Astrocyte (in vitro differentiated cells and primary cell): ENCODE measurements at regions not wholly inside any gene's neighbourhood (a gene's known extent, or its start where the extent isn't known, plus 50 kb on each side); places are given as distances from the start of the nearest gene placed in this dataset.
A peak's percentile ranks its signal among the peaks of the same experiment; 100 is the strongest.
"Not testable (repeated sequence)": the region's sequence is repeated elsewhere in the genome, so short reads cannot be mapped to it uniquely, and the experiment has no call there.

Experiments used
- DNase-seq: peaks from one replicate; pipeline ENCODE4 v3.0.0-alpha.2; 2010; ENCODE audit warnings: low read depth
- FAIRE-seq: peaks from 2 replicates; lab custom pipeline; 2011; peaks lifted over from hg19 to GRCh38; lab: Jason Lieb, UNC
- H2AFZ ChIP-seq: 2 replicates; pipeline ENCODE4 v1.6.0; 2012; ENCODE audit warnings: low read depth, low read length, inconsistent platforms
- H3K27ac ChIP-seq: 2 replicates; pipeline ENCODE4 v1.5.1; 2011; ENCODE audit warnings: low read depth, low read length, inconsistent platforms
- H3K27me3 ChIP-seq: 2 replicates; pipeline ENCODE4 v1.6.0; 2011; ENCODE audit warnings: low read length, inconsistent platforms; ENCODE audit not compliant: insufficient read depth
- H3K36me3 ChIP-seq: 2 replicates; pipeline ENCODE4 v1.5.1; 2011; ENCODE audit warnings: low read length, inconsistent platforms; ENCODE audit not compliant: insufficient read depth
- H3K4me1 ChIP-seq: 2 replicates; pipeline ENCODE4 v1.5.1; 2011; ENCODE audit warnings: low read length, inconsistent platforms; ENCODE audit not compliant: insufficient read depth
- H3K4me2 ChIP-seq: 2 replicates; pipeline ENCODE4 v1.6.0; 2012; ENCODE audit warnings: low read length, inconsistent platforms
- H3K4me3 ChIP-seq: 2 replicates; pipeline ENCODE4 v1.5.1; 2011; ENCODE audit warnings: low read depth, mild to moderate bottlenecking, low read length, inconsistent platforms; ENCODE audit not compliant: insufficient read depth
- H3K79me2 ChIP-seq: 2 replicates; pipeline ENCODE4 v1.6.0; 2012; ENCODE audit warnings: mild to moderate bottlenecking, low read length, inconsistent platforms; ENCODE audit not compliant: insufficient read depth
- H3K9ac ChIP-seq: 2 replicates; pipeline ENCODE4 v1.6.0; 2012; ENCODE audit warnings: mild to moderate bottlenecking, low read length, inconsistent platforms
- H3K9me3 ChIP-seq: 2 replicates; pipeline ENCODE4 v1.5.1; 2012; ENCODE audit warnings: low read depth, mild to moderate bottlenecking, low read length, inconsistent platforms; ENCODE audit not compliant: insufficient read depth
- H4K20me1 ChIP-seq: 2 replicates; pipeline ENCODE4 v1.6.0; 2012; ENCODE audit warnings: low read length, inconsistent platforms; ENCODE audit not compliant: insufficient read depth
- H3K27ac Mint-ChIP-seq: one replicate; pipeline ENCODE4 v1.8.0; 2021; ENCODE audit warnings: mild to moderate bottlenecking, mixed read lengths; ENCODE audit not compliant: unreplicated experiment
- H3K27me3 Mint-ChIP-seq: one replicate; pipeline ENCODE4 v1.8.0; 2021; ENCODE audit warnings: low read depth, mixed read lengths; ENCODE audit not compliant: unreplicated experiment
- H3K36me3 Mint-ChIP-seq: one replicate; pipeline ENCODE4 v1.8.0; 2021; ENCODE audit warnings: low read depth, mixed read lengths; ENCODE audit not compliant: unreplicated experiment
- H3K4me1 Mint-ChIP-seq: one replicate; pipeline ENCODE4 v1.8.0; 2021; ENCODE audit warnings: low read depth, mixed read lengths; ENCODE audit not compliant: unreplicated experiment
- H3K4me3 Mint-ChIP-seq: one replicate; pipeline ENCODE4 v1.8.0; 2021; ENCODE audit warnings: mild to moderate bottlenecking, moderate library complexity, mixed read lengths; ENCODE audit not compliant: unreplicated experiment
- H3K9me3 Mint-ChIP-seq: one replicate; pipeline ENCODE4 v1.8.0; 2021; ENCODE audit warnings: mild to moderate bottlenecking, mixed read lengths; ENCODE audit not compliant: unreplicated experiment

DNA sequence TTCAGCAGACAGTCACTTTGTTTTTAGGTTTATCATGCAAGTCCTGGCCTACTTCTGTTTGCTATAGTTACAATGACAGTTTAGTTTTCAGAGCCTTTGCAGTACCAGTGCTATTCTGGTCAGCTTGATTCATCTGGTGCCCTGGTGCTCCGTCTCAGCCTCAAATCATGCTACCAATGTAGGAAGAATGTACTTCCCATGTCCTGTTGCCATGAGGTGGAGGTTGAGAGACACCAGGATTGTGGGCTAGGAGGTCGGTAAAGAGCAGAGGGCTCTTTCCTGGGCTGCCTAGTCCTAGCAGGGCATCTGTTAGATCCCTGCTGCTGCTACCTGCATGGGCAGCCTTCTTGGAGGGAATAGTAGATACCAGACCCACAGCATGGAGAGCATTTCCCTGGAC lies 91.4 kb upstream of the DPY19L1 start:
- not testable (repeated sequence) for FAIRE-seq, H3K27ac Mint-ChIP-seq, H3K79me2 ChIP-seq

GRCh38 chr7:35118526-35118925 lies 81.2 kb upstream of the DPY19L1 start:
- not testable (repeated sequence) for H3K36me3 ChIP-seq, H3K27me3 ChIP-seq, H3K79me2 ChIP-seq, H3K27me3 Mint-ChIP-seq, H3K27ac Mint-ChIP-seq, H3K36me3 Mint-ChIP-seq, H4K20me1 ChIP-seq, H3K4me3 ChIP-seq, FAIRE-seq, H3K9ac ChIP-seq, H3K9me3 Mint-ChIP-seq, H2AFZ ChIP-seq, H3K4me1 Mint-ChIP-seq, H3K27ac ChIP-seq, H3K4me2 ChIP-seq, H3K4me1 ChIP-seq, H3K9me3 ChIP-seq, H3K4me3 Mint-ChIP-seq
- DNase-seq: peak; percentile 2

More for the DNA sequence above, 91.4 kb upstream of the DPY19L1 start:
- not testable (repeated sequence) for H3K4me3 ChIP-seq, H3K36me3 ChIP-seq, H3K27me3 Mint-ChIP-seq, H3K4me3 Mint-ChIP-seq, H3K4me1 ChIP-seq, H3K27ac ChIP-seq, H4K20me1 ChIP-seq, DNase-seq, H2AFZ ChIP-seq, H3K9me3 ChIP-seq, H3K4me2 ChIP-seq, H3K36me3 Mint-ChIP-seq, H3K27me3 ChIP-seq, H3K4me1 Mint-ChIP-seq, H3K9me3 Mint-ChIP-seq, H3K9ac ChIP-seq

DNA sequence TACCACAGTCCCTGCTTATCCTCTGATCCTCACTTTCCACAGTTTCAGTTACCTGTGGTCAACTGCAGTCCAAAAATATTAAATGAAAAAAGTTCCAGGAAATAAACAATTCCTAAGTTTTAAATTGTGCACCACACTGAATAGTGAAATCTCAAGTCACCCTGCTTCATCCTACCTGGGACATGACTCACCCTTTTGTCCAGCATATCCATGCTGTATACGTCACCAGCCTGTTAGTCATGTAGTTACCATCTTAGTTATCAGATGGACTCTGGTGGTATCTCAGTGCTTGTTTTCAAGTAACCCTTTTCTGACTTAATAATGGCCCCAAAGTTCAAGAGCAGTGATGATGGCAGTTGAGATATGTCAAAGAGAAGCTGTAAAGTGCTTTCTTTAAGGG lies 69.4 kb upstream of the DPY19L1 start:
- peak; percentile 63 for DNase-seq
- not testable (repeated sequence) for H3K36me3 ChIP-seq, H3K4me1 Mint-ChIP-seq, H3K4me2 ChIP-seq, H2AFZ ChIP-seq, H3K36me3 Mint-ChIP-seq, H3K27me3 Mint-ChIP-seq, H4K20me1 ChIP-seq, H3K27ac ChIP-seq, H3K9ac ChIP-seq, H3K9me3 ChIP-seq, FAIRE-seq, H3K27me3 ChIP-seq, H3K4me3 ChIP-seq, H3K4me1 ChIP-seq, H3K9me3 Mint-ChIP-seq, H3K4me3 Mint-ChIP-seq, H3K79me2 ChIP-seq
- H3K27ac Mint-ChIP-seq: peak overlapping the region; percentile 62

- H3K4me2 ChIP-seq, FAIRE-seq, H3K27ac ChIP-seq: not testable (repeated sequence)
These were observed 68.2 kb upstream of the DPY19L1 start for GRCh38 chr7:35105511-35105910.

GRCh38 chr7:35102845-35103244 lies 65.6 kb upstream of the DPY19L1 start:
- H3K36me3 Mint-ChIP-seq, H3K27me3 ChIP-seq, H3K9me3 Mint-ChIP-seq, H3K4me1 ChIP-seq, FAIRE-seq, H3K9ac ChIP-seq, H2AFZ ChIP-seq, H3K4me3 Mint-ChIP-seq, H3K36me3 ChIP-seq, H4K20me1 ChIP-seq, H3K27me3 Mint-ChIP-seq, H3K79me2 ChIP-seq, H3K4me3 ChIP-seq, H3K4me1 Mint-ChIP-seq, DNase-seq, H3K9me3 ChIP-seq, H3K4me2 ChIP-seq, H3K27ac Mint-ChIP-seq, H3K27ac ChIP-seq: not testable (repeated sequence)

More at GRCh38 chr7:35105511-35105910, 68.2 kb upstream of the DPY19L1 start:
- not testable (repeated sequence) for H3K9me3 Mint-ChIP-seq, H2AFZ ChIP-seq, H3K27ac Mint-ChIP-seq, H3K9ac ChIP-seq, H3K4me3 ChIP-seq, H3K27me3 Mint-ChIP-seq, H3K27me3 ChIP-seq, H3K4me1 Mint-ChIP-seq, H3K4me1 ChIP-seq, H3K36me3 Mint-ChIP-seq, H3K79me2 ChIP-seq, H3K4me3 Mint-ChIP-seq, DNase-seq, H4K20me1 ChIP-seq, H3K36me3 ChIP-seq, H3K9me3 ChIP-seq

GRCh38 chr7:35092961-35093360 lies 55.7 kb upstream of the DPY19L1 start:
- H3K9me3 ChIP-seq, H3K36me3 Mint-ChIP-seq, H3K79me2 ChIP-seq, H3K4me3 ChIP-seq, H3K4me2 ChIP-seq, H3K27ac ChIP-seq, H3K4me1 ChIP-seq, H3K4me1 Mint-ChIP-seq, H4K20me1 ChIP-seq, H3K9me3 Mint-ChIP-seq, H3K4me3 Mint-ChIP-seq, H3K27me3 ChIP-seq, FAIRE-seq, H3K27me3 Mint-ChIP-seq, H3K9ac ChIP-seq, DNase-seq, H3K36me3 ChIP-seq, H2AFZ ChIP-seq, H3K27ac Mint-ChIP-seq: not testable (repeated sequence)
